H9 (cell line): ENCODE measurements at regions not wholly inside any gene's neighbourhood (a gene's known extent, or its start where the extent isn't known, plus 50 kb on each side); places are given as distances from the start of the nearest gene placed in this dataset.

Experiments
- DNase-seq: peaks from one replicate; pipeline ENCODE4 v3.0.0-alpha.2; 2017
- H2AFZ ChIP-seq: one replicate; pipeline ENCODE4 v1.6.1; 2013; ENCODE audit warnings: mild to moderate bottlenecking, low read length, control low read depth, moderate library complexity
- H2AK5ac ChIP-seq: 2 replicates; pipeline ENCODE4 v1.6.1; 2013; ENCODE audit warnings: low read length, control low read depth, mixed read lengths; ENCODE audit not compliant: insufficient read length
- H2BK120ac ChIP-seq: one replicate; pipeline ENCODE4 v1.6.1; 2013; ENCODE audit warnings: low read depth, mild to moderate bottlenecking, low read length, control low read depth, inconsistent platforms; ENCODE audit not compliant: poor library complexity, severe bottlenecking
- H2BK12ac ChIP-seq: 2 replicates; pipeline ENCODE4 v1.6.1; 2013; ENCODE audit warnings: low read length, control low read depth, mixed read lengths, low read depth; ENCODE audit not compliant: insufficient read length
- H2BK15ac ChIP-seq: 2 replicates; pipeline ENCODE4 v1.6.1; 2013; ENCODE audit warnings: low read depth, low read length, control low read depth
- H2BK20ac ChIP-seq: one replicate; pipeline ENCODE4 v1.6.1; 2013; ENCODE audit warnings: low read depth, mild to moderate bottlenecking, low read length, control low read depth, inconsistent platforms; ENCODE audit not compliant: poor library complexity, severe bottlenecking
- H2BK5ac ChIP-seq: 2 replicates; pipeline ENCODE4 v1.6.1; 2013; ENCODE audit warnings: low read length, control low read depth, mixed read lengths; ENCODE audit not compliant: insufficient read length
- H3K14ac ChIP-seq: 2 replicates; pipeline ENCODE4 v1.6.1; 2013; ENCODE audit warnings: low read length, control low read depth; ENCODE audit not compliant: insufficient read depth
- H3K18ac ChIP-seq: 2 replicates; pipeline ENCODE4 v1.6.1; 2013; ENCODE audit warnings: low read depth, mild to moderate bottlenecking, mixed read lengths, low read length, control low read depth; ENCODE audit not compliant: insufficient read length
- H3K23ac ChIP-seq: 2 replicates; pipeline ENCODE4 v1.6.1; 2013; ENCODE audit warnings: low read length, control low read depth, mixed read lengths, low read depth; ENCODE audit not compliant: insufficient read length
- H3K23me2 ChIP-seq: 2 replicates; pipeline ENCODE4 v1.6.1; 2013; ENCODE audit warnings: low read depth, mild to moderate bottlenecking, mixed read lengths, low read length, control low read depth; ENCODE audit not compliant: insufficient read length, poor library complexity, severe bottlenecking
- H3K27ac ChIP-seq: 2 replicates; pipeline ENCODE4 v1.5.1; 2013; ENCODE audit warnings: low read length, control low read depth, mixed read lengths, low read depth; ENCODE audit not compliant: insufficient read length
- H3K27me3 ChIP-seq: 2 replicates; pipeline ENCODE4 v1.6.1; 2013; ENCODE audit warnings: low read length, control low read depth, inconsistent platforms; ENCODE audit not compliant: insufficient read depth
- H3K4ac ChIP-seq: 2 replicates; pipeline ENCODE4 v1.6.1; 2013; ENCODE audit warnings: low read depth, mild to moderate bottlenecking, control low read depth, inconsistent platforms, low read length, moderate library complexity
- H3K4me1 ChIP-seq: 2 replicates; pipeline ENCODE4 v1.6.1; 2013; ENCODE audit warnings: low read length, control low read depth, inconsistent platforms; ENCODE audit not compliant: insufficient read depth
- H3K4me2 ChIP-seq: 2 replicates; pipeline ENCODE4 v1.6.1; 2013; ENCODE audit warnings: low read length, control low read depth, mixed read lengths; ENCODE audit not compliant: insufficient read length, insufficient read depth
- H3K56ac ChIP-seq: 2 replicates; pipeline ENCODE4 v1.6.1; 2013; ENCODE audit warnings: low read depth, mild to moderate bottlenecking, mixed read lengths, low read length, control low read depth; ENCODE audit not compliant: insufficient read length
- H3K79me1 ChIP-seq: 2 replicates; pipeline ENCODE4 v1.6.1; 2013; ENCODE audit warnings: low read depth, mild to moderate bottlenecking, moderate library complexity, low read length, control low read depth, inconsistent platforms; ENCODE audit not compliant: insufficient read depth, poor library complexity, severe bottlenecking
- H3K79me2 ChIP-seq: 2 replicates; pipeline ENCODE4 v1.6.1; 2013; ENCODE audit warnings: low read length, control low read depth, inconsistent platforms; ENCODE audit not compliant: insufficient read depth
- H3K9ac ChIP-seq: 2 replicates; pipeline ENCODE4 v1.6.1; 2013; ENCODE audit warnings: low read length, control low read depth, mixed read lengths; ENCODE audit not compliant: insufficient read length; ENCODE audit errors: extremely low read depth
- H3K9me3 ChIP-seq: one replicate; pipeline ENCODE4 v1.6.1; 2013; ENCODE audit warnings: low read depth, low read length, inconsistent platforms; ENCODE audit not compliant: control insufficient read depth
- H3T11ph ChIP-seq: one replicate; pipeline ENCODE4 v1.6.1; 2013; ENCODE audit warnings: mild to moderate bottlenecking, low read length, control low read depth, inconsistent platforms
- H4K20me1 ChIP-seq: one replicate; pipeline ENCODE4 v1.6.1; 2013; ENCODE audit not compliant: control insufficient read depth, insufficient read length, insufficient read depth
- H4K5ac ChIP-seq: 2 replicates; pipeline ENCODE4 v1.6.1; 2013; ENCODE audit warnings: low read depth, mild to moderate bottlenecking, mixed read lengths, low read length, control low read depth; ENCODE audit not compliant: insufficient read length
- H4K8ac ChIP-seq: replicated peaks from 2 replicates; pipeline ENCODE4 v1.6.1; 2013; ENCODE audit warnings: low read length, control low read depth, mixed read lengths, low read depth; ENCODE audit not compliant: insufficient read length
- H4K91ac ChIP-seq: 2 replicates; pipeline ENCODE4 v1.6.1; 2013; ENCODE audit warnings: low read depth, mild to moderate bottlenecking, moderate library complexity, mixed read lengths, low read length, control low read depth; ENCODE audit not compliant: insufficient read length
- H3K27ac Mint-ChIP-seq, 3 experiments: 2 replicates in 2 of 3; 3 replicates in 1 of 3; pipeline ENCODE4 v1.8.0; 2020 to 2021; ENCODE audit warnings: mixed read lengths in 3 of 3, mild to moderate bottlenecking in 1 of 3, moderate library complexity in 1 of 3
- H3K27me3 Mint-ChIP-seq: 2 replicates; pipeline ENCODE4 v1.8.0; 2021; ENCODE audit warnings: low read depth, mild to moderate bottlenecking, moderate library complexity, mixed read lengths
- H3K36me3 Mint-ChIP-seq, 3 experiments: 2 replicates in 2 of 3; 3 replicates in 1 of 3; pipeline ENCODE4 v1.8.0; 2020 to 2021; ENCODE audit warnings: low read depth in 3 of 3, mixed read lengths in 3 of 3; ENCODE audit not compliant: insufficient read depth in 1 of 3
- H3K4me1 Mint-ChIP-seq, 2 experiments: 2 replicates each; pipeline ENCODE4 v1.8.0; 2020; ENCODE audit warnings: mixed read lengths in 2 of 2
- H3K4me3 Mint-ChIP-seq, 2 experiments: 2 replicates in 1 of 2; 3 replicates in 1 of 2; pipeline ENCODE4 v1.8.0; 2020 to 2021; ENCODE audit warnings: mild to moderate bottlenecking in 2 of 2, mixed read lengths in 2 of 2, moderate library complexity in 1 of 2
- H3K9me3 Mint-ChIP-seq, 2 experiments: 2 replicates in 1 of 2; 3 replicates in 1 of 2; pipeline ENCODE4 v1.8.0; 2020; ENCODE audit warnings: mild to moderate bottlenecking in 2 of 2, mixed read lengths in 2 of 2, moderate library complexity in 1 of 2
- CTCF ChIP-seq: fragments of 200-600 bp; sonication (generic); conservative IDR thresholded peaks from 3 replicates; pipeline ENCODE4 v1.8.0; 2021; ENCODE audit warnings: antibody characterized with exemption, mild to moderate bottlenecking
- WGBS: extraction: QIAGEN DNeasy Blood & Tissue Kit; methylation state at CpG from one replicate; pipeline ENCODE4 v1.1.7; 2013; ENCODE audit warnings: missing lambda C conversion rate, low lambda C conversion rate, mixed read lengths; ENCODE audit not compliant: insufficient read length; ENCODE audit errors: extremely low coverage; 5-methylcytosine and 5-hydroxymethylcytosine counted together

GRCh38 chr1:4974981-4975685, 320.7 kb downstream of the AJAP1 start:
- H3K4me1 Mint-ChIP-seq: peaks cover 9% of the 10 kb centered on the region in 2 experiments; a peak in 3 of 4 replicates
- Histone ChIP-seq H4K8ac (no peak overlapping the region), H4K20me1 (no peaks in the 10 kb centered on the region), H3K4me1 (no peaks in the 10 kb centered on the region), H3T11ph (no peak overlapping the region), H3K79me2 (no peaks in the 10 kb centered on the region), H2BK12ac (no peak overlapping the region), H3K14ac (no peak overlapping the region), H2AFZ (no peak overlapping the region), H2BK5ac (no peak overlapping the region), H3K79me1 (no peaks in the 10 kb centered on the region), H3K4ac (no peak overlapping the region), H3K56ac (no peak overlapping the region), H3K9ac (no peak overlapping the region), H3K4me2 (no peak overlapping the region), H2AK5ac (no peak overlapping the region), H3K23ac (no peak overlapping the region), H3K27me3 (no peaks in the 10 kb centered on the region), H3K9me3 (no peaks in the 10 kb centered on the region), H3K18ac (no peak overlapping the region), H3K23me2 (no peaks in the 10 kb centered on the region), H4K91ac (no peak overlapping the region), H3K27ac (no peak overlapping the region), H2BK15ac (no peak overlapping the region), H2BK120ac (no peak overlapping the region), H4K5ac (no peak overlapping the region), H2BK20ac (no peak overlapping the region)
- no peak for TF ChIP-seq CTCF
- H3K36me3 Mint-ChIP-seq: peaks cover 0 to 4% (median 0%) of the 10 kb centered on the region in 3 experiments; a peak in 1 of 7 replicates
- peaks cover 12% of the 10 kb centered on the region for H3K27me3 Mint-ChIP-seq
- DNase-seq: no peak
- no peak overlapping the region for H3K27ac Mint-ChIP-seq
- peaks cover 0 to 5% of the 10 kb centered on the region in 2 experiments; a peak in 3 of 5 replicates for H3K9me3 Mint-ChIP-seq
- no CpG with 5 or more reads among the region's 12 CpGs for WGBS
- H3K4me3 Mint-ChIP-seq: no peak overlapping the region
